HCT116 (cell line): ENCODE measurements at regions not wholly inside any gene's neighbourhood (a gene's known extent, or its start where the extent isn't known, plus 50 kb on each side); places are given as distances from the start of the nearest gene placed in this dataset.

Experiments used
- ATAC-seq: fragments of 200-7000 bp; cut with Tn5 transposase; 2 replicates; pipeline ENCODE4 v1.9.1; 2020; ENCODE audit warnings: mild to moderate bottlenecking, moderate library complexity
- BruUV-seq: library from RNA; stranded (reverse); fragments of 400-500 nt; replicated peaks from 2 replicates; lab custom pipeline; 2021; lab: Mats Ljungman, UMichigan
- CTCF ChIA-PET: fragments of 300-600 bp; sonication (Branson Sonifier 250); formaldehyde crosslinking; loops from one replicate; lab custom pipeline; 2021; ENCODE audit warnings: antibody characterized with exemption; lab: Charles Lee
- POLR2A ChIA-PET: fragments of 300-600, 350-600 bp; sonication (Branson Sonifier 250); formaldehyde crosslinking; loops from one replicate; lab custom pipeline; 2021; ENCODE audit warnings: antibody characterized with exemption; lab: Charles Lee
- RAD21 ChIA-PET, 2 experiments: fragments of 300-600 bp; sonication (Branson Sonifier 250); formaldehyde crosslinking; loops; one replicate each; lab custom pipeline; 2023; ENCODE audit warnings: low total read pairs in 2 of 2; ENCODE audit not compliant: uncharacterized antibody in 2 of 2, unreplicated experiment in 2 of 2, low non-redundant PET in 1 of 2; lab: Charles Lee
- DNase-seq: peaks from one replicate; pipeline ENCODE4 v3.0.0-alpha.2; 2010; ENCODE audit warnings: low read depth, low spot score
- H2AFZ ChIP-seq: fragments of 200-600 bp; shearing (Covaris generic), sonication (generic); 2 replicates; pipeline ENCODE4 v1.6.1; 2017; ENCODE audit warnings: low read depth, mixed run types, mixed read lengths, antibody characterized with exemption, low read length; ENCODE audit not compliant: poor library complexity, severe bottlenecking
- H3K27ac ChIP-seq: 2 replicates; pipeline ENCODE4 v1.5.1; 2012; ENCODE audit warnings: low read depth, low read length
- H3K27me3 ChIP-seq: fragments of 200-600 bp; sonication (generic); 2 replicates; pipeline ENCODE4 v1.6.1; 2016; ENCODE audit warnings: mixed run types, low read length, mixed read lengths; ENCODE audit not compliant: insufficient read depth
- H3K36me3 ChIP-seq, 2 experiments: fragments of 200-500 bp in 1 of 2; fragments of 200-600 bp in 1 of 2; sonication (Bioruptor generic) in 1 of 2; sonication (generic) in 1 of 2; 2 replicates each; pipeline versions ENCODE4 v1.5.1 to v1.6.1; 2014 to 2016; ENCODE audit warnings: low read length in 2 of 2, inconsistent platforms in 1 of 2, mixed read lengths in 1 of 2, mixed run types in 1 of 2; ENCODE audit not compliant: insufficient read depth in 2 of 2, control insufficient read depth in 1 of 2
- H3K4me1 ChIP-seq, 2 experiments: fragments of 200-600 bp in 1 of 2; sonication (generic) in 1 of 2; 2 replicates each; pipeline versions ENCODE4 v1.5.1 to v1.6.1; 2012 to 2017; ENCODE audit warnings: low read length in 2 of 2, inconsistent platforms in 1 of 2, mild to moderate bottlenecking in 1 of 2, mixed read lengths in 1 of 2, mixed run types in 1 of 2, moderate library complexity in 1 of 2; ENCODE audit not compliant: insufficient read depth in 2 of 2, control insufficient read depth in 1 of 2
- H3K4me2 ChIP-seq: fragments of 200-600 bp; sonication (generic); 2 replicates; pipeline ENCODE4 v1.6.1; 2017; ENCODE audit warnings: mixed run types, low read length, mixed read lengths
- H3K4me3 ChIP-seq, 2 experiments: fragments of 200-600 bp in 1 of 2; sonication (generic) in 1 of 2; replicated peaks in 1 of 2; 2 replicates each; pipeline ENCODE4 v1.5.1; 2011 to 2016; ENCODE audit warnings: low read length in 2 of 2, control low read depth in 1 of 2, low read depth in 1 of 2, mild to moderate bottlenecking in 1 of 2, mixed read lengths in 1 of 2, mixed run types in 1 of 2
- H3K79me2 ChIP-seq: fragments of 200-600 bp; sonication (generic); 2 replicates; pipeline ENCODE4 v1.6.1; 2017; ENCODE audit warnings: mild to moderate bottlenecking, mixed run types, low read length, moderate library complexity, mixed read lengths; ENCODE audit not compliant: insufficient read depth
- H3K9ac ChIP-seq: fragments of 200-600 bp; sonication (generic); 2 replicates; pipeline ENCODE4 v1.6.1; 2016; ENCODE audit warnings: low read length, mixed read lengths
- H3K9me2 ChIP-seq: fragments of 200-600 bp; sonication (generic), shearing (Covaris generic); 2 replicates; pipeline ENCODE4 v1.6.1; 2017; ENCODE audit warnings: mixed run types, mild to moderate bottlenecking, moderate library complexity; ENCODE audit not compliant: insufficient read depth
- H3K9me3 ChIP-seq, 2 experiments: fragments of 200-500 bp in 1 of 2; fragments of 200-600 bp in 1 of 2; sonication (Bioruptor generic) in 1 of 2; sonication (generic) in 1 of 2; 2 replicates each; pipeline ENCODE4 v1.6.1; 2014 to 2017; ENCODE audit warnings: low read length in 2 of 2, mixed read lengths in 2 of 2, inconsistent platforms in 1 of 2, low read depth in 1 of 2, mild to moderate bottlenecking in 1 of 2, mixed run types in 1 of 2, moderate library complexity in 1 of 2; ENCODE audit not compliant: control insufficient read depth in 1 of 2, insufficient read depth in 1 of 2
- H4K20me1 ChIP-seq: fragments of 200-600 bp; sonication (generic), shearing (Covaris generic); 2 replicates; pipeline ENCODE4 v1.6.1; 2017; ENCODE audit warnings: mixed run types, mild to moderate bottlenecking, moderate library complexity; ENCODE audit not compliant: insufficient read depth
- ATF3 ChIP-seq: IDR thresholded peaks from 2 replicates; pipeline ENCODE4 v1.6.1; 2012
- CBX3 ChIP-seq: IDR thresholded peaks from 2 replicates; pipeline ENCODE4 v1.6.1; 2012; ENCODE audit warnings: low read depth
- CEBPB ChIP-seq: IDR thresholded peaks from 2 replicates; pipeline ENCODE4 v1.6.1; 2012; ENCODE audit warnings: low read depth
- CTCF ChIP-seq, 3 experiments: fragments of 200-600 bp in 1 of 3; sonication (generic) in 1 of 3; IDR thresholded peaks in 2 of 3; conservative IDR thresholded peaks in 1 of 3; 2 replicates each; pipeline ENCODE4 v1.5.1; 2012 to 2017; ENCODE audit warnings: low read depth in 2 of 3, low read length in 2 of 3, antibody characterized with exemption in 1 of 3, borderline replicate concordance in 1 of 3, control low read depth in 1 of 3, mild to moderate bottlenecking in 1 of 3, mixed read lengths in 1 of 3, mixed run types in 1 of 3, moderate library complexity in 1 of 3; ENCODE audit not compliant: insufficient read depth in 1 of 3
- EGR1 ChIP-seq: IDR thresholded peaks from 2 replicates; pipeline ENCODE4 v1.6.1; 2012; ENCODE audit warnings: low read depth
- EZH2 ChIP-seq: fragments of 200-600 bp; sonication (generic); IDR thresholded peaks from 2 replicates; pipeline ENCODE4 v1.6.1; 2017; ENCODE audit warnings: antibody characterized with exemption, mixed run types
- FOSL1 ChIP-seq: IDR thresholded peaks from 2 replicates; pipeline ENCODE4 v1.6.1; 2012; ENCODE audit warnings: low read depth
- JUND ChIP-seq: IDR thresholded peaks from 2 replicates; pipeline ENCODE4 v1.6.1; 2012
- POLR2A ChIP-seq: IDR thresholded peaks from 2 replicates; pipeline ENCODE4 v1.7.0; 2011; ENCODE audit warnings: borderline replicate concordance; ENCODE audit not compliant: insufficient read depth, insufficient read length; ENCODE audit errors: extremely low read depth
- REST ChIP-seq: IDR thresholded peaks from 2 replicates; pipeline ENCODE4 v1.6.1; 2012; ENCODE audit warnings: low read depth
- TCF7L2 ChIP-seq: IDR thresholded peaks from 2 replicates; pipeline ENCODE4 v1.7.0; 2011; ENCODE audit warnings: borderline replicate concordance, inconsistent platforms; ENCODE audit not compliant: insufficient read depth, insufficient read length; ENCODE audit errors: extremely low read depth
- intact Hi-C: fragments of 100-400 bp; cut with micrococcal nuclease; formaldehyde crosslinking; loops from 2 replicates; pipeline ENCODE4 v1.10.0; 2022

- POLR2A ChIA-PET, result no interaction called here
- H3K9me2 ChIP-seq, result no peaks in the 10 kb centered on the region
- BruUV-seq, result no TSS peak
Observed at GRCh38 chr4:66911880-66912279, 633.4 kb downstream of the CENPC start.

More at GRCh38 chr4:66911880-66912279, 633.4 kb downstream of the CENPC start:
- ATAC-seq, result no peak
- Histone ChIP-seq H2AFZ (no peak overlapping the region), H4K20me1 (no peaks in the 10 kb centered on the region), H3K4me1 (no peaks in the 10 kb centered on the region), H3K4me3 (no peak overlapping the region), H3K9me3 (peaks cover 0 to 11% of the 10 kb centered on the region in 2 experiments; a peak in 2 of 4 replicates), H3K79me2 (no peaks in the 10 kb centered on the region), H3K27me3 (no peaks in the 10 kb centered on the region), H3K36me3 (no peaks in the 10 kb centered on the region), H3K4me2 (no peak overlapping the region), H3K27ac (no peak overlapping the region), H3K9ac (no peak overlapping the region)
- TF ChIP-seq EGR1, result no peak
- TF ChIP-seq CTCF (IDR thresholded peaks at IDR 0.05 in 2 of 3, conservative IDR thresholded peaks at IDR 0.05 in 1 of 3; ENCODE audit: borderline replicate concordance in 1 of 3, insufficient read depth in 1 of 3, low read depth in 2 of 3, low read length in 2 of 3), result no peak
- no peak for TF ChIP-seq JUND
- no peak for TF ChIP-seq TCF7L2
- TF ChIP-seq CEBPB, result no peak
- TF ChIP-seq FOSL1, result no peak
- no peak for TF ChIP-seq POLR2A
- TF ChIP-seq EZH2, result no peak
- TF ChIP-seq ATF3, result no peak
- no peak for TF ChIP-seq REST
- no peak for TF ChIP-seq CBX3
- intact Hi-C loops, result no loop called here
- RAD21 ChIA-PET, result no interaction called here
- no peak for DNase-seq
- CTCF ChIA-PET, result no interaction called here
